UCSD-AML1 (cell line): ENCODE measurements at regions not wholly inside any gene's neighbourhood (a gene's known extent, or its start where the extent isn't known, plus 50 kb on each side); places are given as distances from the start of the nearest gene placed in this dataset.

Experiments
- DNase-seq: peaks from one replicate; lab custom pipeline; 2025; ENCODE audit not compliant: unreplicated experiment; lab: John Stamatoyannopoulos, UW

DNA sequence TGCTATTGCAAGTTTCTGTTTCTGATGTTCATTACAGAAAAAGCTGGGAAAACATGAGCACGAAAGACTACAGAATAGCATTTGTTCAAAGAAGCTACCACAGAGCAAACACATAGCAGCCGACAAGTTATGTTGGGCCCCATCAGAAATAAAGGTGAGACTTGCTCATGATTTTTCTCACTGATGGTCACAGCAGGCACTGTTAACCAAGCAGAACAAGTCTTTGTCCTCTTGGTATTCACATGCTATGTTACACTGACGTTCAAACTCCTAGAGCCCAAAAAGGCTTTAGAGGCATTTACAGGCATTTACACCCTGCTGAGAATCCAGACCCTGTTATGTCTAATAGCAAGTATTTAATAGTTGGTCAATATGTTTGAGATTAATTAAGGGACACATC lies 235.0 kb upstream of the HNMT start:
- DNase-seq: no peak

DNA sequence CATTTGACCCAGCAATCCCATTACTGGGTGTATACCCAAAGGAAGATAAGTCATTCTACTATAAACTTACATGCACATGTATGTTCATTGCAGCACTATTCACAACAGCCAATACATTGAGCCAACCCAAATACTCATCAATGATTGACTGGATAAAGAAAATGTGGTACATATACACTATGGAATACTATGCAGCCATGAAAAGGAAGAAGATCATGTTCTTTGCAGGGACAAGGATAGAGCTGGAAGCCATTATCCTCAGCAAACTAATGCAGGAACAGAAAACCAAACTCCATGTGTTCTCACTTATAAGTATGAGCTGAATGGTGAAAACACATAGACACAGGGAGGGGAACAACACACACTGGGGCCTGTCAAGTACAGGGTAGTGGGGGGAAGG lies 226.7 kb upstream of the HNMT start:
- no peak for DNase-seq

GRCh38 chr2:137741784-137742362 lies 222.4 kb upstream of the HNMT start:
- DNase-seq: no peak

GRCh38 chr2:137747509-137747908 lies 216.8 kb upstream of the HNMT start:
- no peak for DNase-seq

DNA sequence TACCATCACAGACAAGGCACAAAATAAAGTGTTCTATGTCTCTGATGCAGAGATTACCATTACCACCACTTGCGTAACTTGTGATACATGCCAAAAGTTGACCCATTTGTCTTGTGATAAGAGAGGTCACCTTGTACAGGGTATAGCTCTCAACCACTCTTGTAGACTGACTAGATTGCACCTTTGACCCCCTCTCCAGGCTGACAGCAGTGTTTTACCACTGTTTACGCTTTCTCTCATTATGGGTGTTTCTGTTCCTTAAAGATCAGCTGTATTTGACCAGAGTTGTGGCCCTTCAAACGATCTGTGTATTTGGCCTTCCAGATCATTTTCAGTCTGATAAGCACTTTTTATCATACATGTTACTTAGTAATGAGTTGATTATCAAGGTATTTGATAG lies 215.7 kb upstream of the HNMT start:
- DNase-seq: no peak

DNA sequence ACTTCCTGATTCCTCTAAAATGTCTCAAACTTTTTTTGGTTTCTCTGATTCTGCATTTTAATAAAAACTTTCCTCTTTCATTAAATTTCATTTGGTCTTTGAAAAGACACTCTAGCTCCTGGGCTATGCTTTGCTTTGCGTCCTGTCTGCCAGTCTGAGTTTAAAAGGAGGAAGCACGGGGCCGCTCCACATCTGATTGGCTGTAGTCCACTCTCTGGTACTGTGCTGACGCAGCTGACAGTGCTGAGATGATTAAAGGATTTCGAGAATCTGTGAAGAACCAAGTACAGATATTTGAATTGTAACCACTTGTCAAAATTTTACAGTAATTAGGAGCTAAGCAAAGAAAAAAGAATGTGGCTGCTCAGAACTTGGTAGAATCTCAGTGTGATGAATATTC lies 199.6 kb upstream of the HNMT start:
- no peak for DNase-seq

GRCh38 chr2:137769406-137769805 lies 194.9 kb upstream of the HNMT start:
- DNase-seq: no peak

GRCh38 chr2:137770166-137770565 lies 194.1 kb upstream of the HNMT start:
- DNase-seq: no peak

DNA sequence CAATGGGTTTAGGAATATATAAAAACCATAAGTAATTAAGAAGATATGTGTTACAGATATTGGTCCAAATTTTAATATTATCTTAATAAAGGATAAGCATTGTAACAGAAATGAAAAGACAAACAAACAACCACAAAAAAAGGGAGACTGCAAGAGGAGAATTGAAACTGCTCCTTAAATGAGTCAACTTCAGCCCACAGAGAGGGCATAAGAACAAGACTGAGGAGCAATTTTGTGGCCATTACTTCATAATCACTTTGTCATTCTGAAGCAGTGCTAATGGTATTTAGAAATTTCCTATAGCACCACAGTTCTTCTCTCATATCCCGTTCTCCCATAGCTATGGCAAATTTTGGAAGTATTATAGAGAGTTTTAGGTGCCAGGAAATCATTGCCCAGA lies 193.2 kb upstream of the HNMT start:
- no peak for DNase-seq

DNA sequence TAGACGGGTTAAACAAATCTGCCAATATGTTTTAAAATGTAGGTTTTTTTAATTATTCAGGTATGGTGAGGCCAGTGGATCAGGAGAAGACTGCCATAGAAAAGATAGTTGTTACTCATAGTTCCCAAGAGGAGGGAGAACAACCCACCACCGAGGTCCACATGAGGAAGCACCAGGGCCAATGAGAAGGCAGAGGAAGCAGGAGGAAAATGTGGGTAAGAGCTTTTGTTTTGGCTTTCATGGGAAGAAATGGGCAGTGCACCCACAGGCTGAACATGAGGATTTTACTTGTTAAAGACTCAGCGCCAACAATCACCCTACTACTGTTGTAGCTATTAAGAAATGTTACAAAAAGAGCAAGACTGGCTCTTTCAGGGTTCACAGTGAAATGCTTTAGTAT lies 191.8 kb upstream of the HNMT start:
- no peak for DNase-seq

DNA sequence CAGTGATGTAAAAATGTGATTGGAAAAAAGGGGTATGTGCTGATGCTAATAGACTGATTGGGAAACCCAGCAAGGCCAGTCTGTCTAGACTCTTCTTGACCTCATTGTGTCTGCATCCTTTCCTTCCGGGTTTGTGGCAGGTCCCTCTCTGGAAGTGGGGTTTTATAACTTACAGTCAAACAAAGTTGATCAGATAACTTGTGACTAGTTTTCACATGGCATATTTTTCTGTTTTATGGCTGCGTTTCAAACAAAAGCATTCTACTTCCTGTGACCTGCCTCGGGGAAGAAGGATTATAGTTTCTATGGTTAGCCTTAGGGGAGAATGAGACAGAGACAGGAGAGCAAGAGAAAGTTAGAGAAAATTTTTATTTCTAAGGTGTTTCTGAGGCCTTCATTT lies 188.7 kb upstream of the HNMT start:
- no peak for DNase-seq

GRCh38 chr2:137776697-137777096 lies 187.6 kb upstream of the HNMT start:
- DNase-seq: no peak

- no peak for DNase-seq
These were observed 166.6 kb upstream of the HNMT start for GRCh38 chr2:137797641-137798040.

GRCh38 chr2:137799600-137799999 lies 164.7 kb upstream of the HNMT start:
- DNase-seq: no peak

GRCh38 chr2:137800386-137800785 lies 163.9 kb upstream of the HNMT start:
- DNase-seq: no peak

GRCh38 chr2:137801228-137801627 lies 163.0 kb upstream of the HNMT start:
- no peak for DNase-seq

DNA sequence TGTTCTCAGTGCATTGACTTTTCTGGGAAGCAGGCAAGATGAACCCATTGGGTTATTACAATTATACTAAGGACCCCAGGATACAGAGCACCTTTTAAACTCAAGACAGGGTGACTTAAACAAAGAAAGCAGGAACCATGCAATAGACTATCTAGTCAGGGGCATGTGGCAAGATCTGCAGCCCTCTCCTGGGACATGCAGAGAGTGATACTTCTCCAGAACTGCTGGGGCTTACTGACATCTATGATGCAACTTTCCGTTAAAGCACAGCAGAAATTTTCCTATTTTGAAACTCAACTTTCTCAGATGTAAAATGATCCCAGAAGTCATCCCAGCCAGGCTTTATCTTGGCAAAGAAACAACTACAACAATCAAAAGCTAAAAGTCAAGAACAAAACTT lies 162.2 kb upstream of the HNMT start:
- no peak for DNase-seq

DNA sequence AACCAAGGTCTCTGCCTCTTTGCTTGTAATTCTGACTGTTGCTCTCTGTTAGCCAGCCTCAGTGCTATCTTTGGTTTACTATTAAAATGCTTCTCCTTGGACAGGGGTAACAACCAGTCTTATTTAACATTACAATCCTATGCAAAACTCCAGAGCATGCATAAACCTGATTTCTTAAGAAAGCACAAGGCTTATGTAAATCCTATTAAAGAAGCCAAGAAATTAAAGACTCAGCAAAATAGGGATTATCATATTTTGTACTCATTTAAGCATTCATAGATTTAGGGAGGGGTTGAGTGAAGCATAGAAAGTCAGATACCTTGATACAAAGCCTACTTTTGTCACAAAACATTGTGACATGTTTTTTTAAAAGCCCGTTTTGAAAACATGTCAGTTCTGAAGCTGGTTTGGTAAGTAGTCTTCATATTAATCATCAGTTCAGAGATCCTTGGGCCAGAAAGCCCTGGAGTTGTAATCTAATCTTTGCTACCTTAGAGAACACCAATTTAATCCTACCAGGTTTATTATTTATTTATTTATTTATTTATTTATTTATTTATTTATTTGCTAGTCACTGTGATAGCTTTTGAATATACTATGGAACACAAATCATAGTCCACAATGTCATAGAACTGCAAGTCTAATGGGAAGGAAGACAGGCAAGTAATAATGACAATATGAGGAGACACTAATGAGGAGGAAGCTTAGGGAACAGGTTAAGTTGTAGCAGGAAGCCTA lies 158.0 kb upstream of the HNMT start:
- no peak for DNase-seq

DNA sequence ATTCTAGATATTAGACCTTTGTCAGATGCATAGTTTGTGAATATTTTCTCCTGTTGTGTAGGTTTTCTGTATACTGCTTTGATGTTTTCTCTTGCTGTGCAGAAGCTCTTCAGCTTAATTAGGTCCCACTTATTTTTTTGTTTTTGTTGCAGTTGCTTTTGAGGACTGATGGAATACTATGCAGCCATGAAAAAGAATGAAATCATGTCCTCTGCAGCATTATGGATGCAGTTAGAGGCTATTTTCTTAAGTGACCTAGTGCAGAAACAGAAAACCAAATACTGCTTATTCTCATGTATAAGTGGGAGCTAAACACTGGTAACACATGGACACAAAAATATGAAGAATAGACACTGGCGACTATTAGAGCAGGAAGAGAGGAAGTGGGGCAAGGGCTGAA lies 155.0 kb upstream of the HNMT start:
- no peak for DNase-seq

GRCh38 chr2:137809837-137810236 lies 154.4 kb upstream of the HNMT start:
- no peak for DNase-seq

DNA sequence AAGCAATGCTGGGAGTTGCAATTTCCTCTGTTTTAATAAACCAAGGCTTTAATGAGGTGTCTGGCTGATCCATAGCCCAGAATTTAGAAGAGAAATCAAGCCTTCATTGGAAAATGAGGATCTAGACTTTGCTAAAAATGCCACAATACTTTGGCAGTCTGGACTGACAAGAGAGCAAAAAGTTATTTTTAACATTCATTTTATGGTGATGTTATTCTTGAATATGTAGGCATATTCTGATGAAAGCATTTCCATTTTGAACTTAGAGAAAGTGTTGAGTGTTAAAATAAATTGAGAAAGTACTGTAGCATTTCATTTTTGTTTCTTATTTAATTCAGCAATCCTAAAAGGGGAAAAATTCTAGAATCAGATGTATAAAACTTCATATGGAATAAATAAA lies 151.8 kb upstream of the HNMT start:
- no peak for DNase-seq

- no peak for DNase-seq
These were observed 151.1 kb upstream of the HNMT start for GRCh38 chr2:137813176-137813575.

DNA sequence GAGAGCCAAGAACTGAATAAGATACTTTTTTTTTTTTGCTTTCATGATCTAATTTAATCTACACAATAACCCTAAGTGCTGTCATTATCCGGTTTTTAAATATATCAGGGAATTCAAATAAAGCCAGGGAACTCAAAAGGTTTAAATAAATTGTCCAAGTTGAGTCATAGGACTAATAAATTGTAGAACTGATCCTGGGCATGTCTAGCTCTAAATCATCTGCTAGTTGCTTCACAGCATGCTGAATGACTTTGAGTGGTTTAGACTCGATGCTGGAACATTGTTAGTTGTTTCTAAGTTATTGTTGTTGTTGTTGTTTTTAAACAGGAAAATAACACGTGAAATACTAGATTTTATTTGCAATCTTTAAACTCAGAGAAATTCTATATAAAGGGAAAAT lies 147.2 kb upstream of the HNMT start:
- DNase-seq: no peak
